Fibroblast of lung (primary cell): ENCODE measurements at regions not wholly inside any gene's neighbourhood (a gene's known extent, or its start where the extent isn't known, plus 50 kb on each side); places are given as distances from the start of the nearest gene placed in this dataset.

ENCODE experiments used
- DNase-seq, 2 donors: peaks; one replicate each; pipeline versions ENCODE4 v3.0.0 to v3.0.0-alpha.2; 2010; ENCODE audit warnings: low read depth in 2 of 2
- H2AFZ ChIP-seq: 2 replicates; pipeline ENCODE4 v1.5.1; 2012; ENCODE audit warnings: low read length, control low read depth, inconsistent platforms
- H3K27ac ChIP-seq: 2 replicates; pipeline ENCODE4 v1.5.1; 2011; ENCODE audit warnings: low read length, control low read depth; ENCODE audit not compliant: insufficient read depth
- H3K27me3 ChIP-seq: 2 replicates; pipeline ENCODE4 v1.5.1; 2011; ENCODE audit warnings: mild to moderate bottlenecking, low read length; ENCODE audit not compliant: control insufficient read depth, insufficient read depth
- H3K36me3 ChIP-seq: 2 replicates; pipeline ENCODE4 v1.5.1; 2011; ENCODE audit warnings: low read length; ENCODE audit not compliant: control insufficient read depth, insufficient read depth
- H3K4me1 ChIP-seq: 2 replicates; pipeline ENCODE4 v1.5.1; 2011; ENCODE audit warnings: low read length; ENCODE audit not compliant: control insufficient read depth, insufficient read depth; ENCODE audit errors: extremely low read depth
- H3K4me2 ChIP-seq: 2 replicates; pipeline ENCODE4 v1.5.1; 2011; ENCODE audit warnings: low read length, control low read depth; ENCODE audit not compliant: insufficient read depth; ENCODE audit errors: extremely low read depth
- H3K4me3 ChIP-seq, 4 experiments: fragments of 200-600 bp in 1 of 4; sonication (generic) in 1 of 4; replicated peaks in 1 of 4; 2 replicates each; pipeline ENCODE4 v1.5.1; 2011 to 2016; ENCODE audit warnings: low read length in 4 of 4, low read depth in 3 of 4, mild to moderate bottlenecking in 3 of 4, control low read depth in 2 of 4, inconsistent platforms in 1 of 4, mixed read lengths in 1 of 4; ENCODE audit not compliant: insufficient read depth in 1 of 4; ENCODE audit errors: control extremely low read depth in 1 of 4
- H3K79me2 ChIP-seq: 2 replicates; pipeline ENCODE4 v1.5.1; 2012; ENCODE audit warnings: mild to moderate bottlenecking, low read length, inconsistent platforms; ENCODE audit not compliant: control insufficient read depth, insufficient read depth
- H3K9ac ChIP-seq: 2 replicates; pipeline ENCODE4 v1.5.1; 2011; ENCODE audit warnings: mild to moderate bottlenecking, low read length, control low read depth; ENCODE audit not compliant: insufficient read depth
- H3K9me3 ChIP-seq: 2 replicates; pipeline ENCODE4 v1.5.1; 2012; ENCODE audit warnings: low read depth, low read length; ENCODE audit not compliant: control insufficient read depth, insufficient read depth
- H4K20me1 ChIP-seq: 2 replicates; pipeline ENCODE4 v1.5.1; 2011; ENCODE audit warnings: low read length; ENCODE audit not compliant: control insufficient read depth, insufficient read depth; ENCODE audit errors: extremely low read depth
- EZH2 ChIP-seq: IDR thresholded peaks from 2 replicates; pipeline ENCODE4 v1.5.1; 2012; ENCODE audit warnings: low read length, control low read depth, mild to moderate bottlenecking; ENCODE audit errors: missing control alignments
- TF ChIP-seq, protein P1 (sequence below), 2 donors: IDR thresholded peaks in 1 of 2; conservative IDR thresholded peaks in 1 of 2; 1 replicate in 1 of 2; 2 replicates in 1 of 2; pipeline ENCODE4 v1.5.1; 2011 to 2012; ENCODE audit warnings: low read length in 2 of 2, control low read depth in 1 of 2, inconsistent platforms in 1 of 2, low read depth in 1 of 2, mild to moderate bottlenecking in 1 of 2

DNA sequence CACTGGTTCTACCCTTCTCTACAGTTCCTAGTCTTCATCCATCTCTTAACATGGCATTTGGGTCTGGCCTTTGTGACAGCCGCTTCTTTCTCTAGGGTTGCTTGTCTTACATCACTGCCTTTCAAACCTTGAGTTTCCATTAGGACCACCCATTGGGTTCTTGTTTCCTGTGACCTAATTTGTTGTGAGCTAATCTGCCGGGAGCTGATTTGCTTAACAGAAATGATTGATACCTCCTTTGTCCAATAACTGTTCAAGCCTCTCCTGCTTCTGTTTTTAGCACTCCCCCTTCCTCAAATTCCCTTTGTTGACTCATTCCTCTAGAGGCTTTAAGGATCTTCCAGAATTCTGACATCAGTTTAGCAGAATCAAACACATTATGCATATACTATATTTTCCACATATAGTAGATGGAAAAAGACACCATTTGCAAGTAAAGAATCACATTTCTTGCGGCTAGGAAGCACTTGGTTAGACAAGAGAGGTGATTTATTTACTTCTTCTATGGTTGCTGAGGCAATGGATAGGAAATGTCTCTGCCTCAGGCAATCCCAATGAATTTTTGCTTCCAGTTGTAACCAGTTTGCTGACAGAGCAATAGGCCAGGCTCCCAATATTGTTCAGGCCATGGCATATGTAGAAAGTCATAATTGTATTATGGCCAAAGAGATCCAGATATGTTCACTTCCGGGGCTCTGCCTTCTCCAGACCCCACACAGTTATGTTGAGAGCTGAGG, 130.7 kb downstream of the SNX19 start:
- Histone ChIP-seq H3K9ac (no peak overlapping the region), H3K36me3 (no peaks in the 10 kb centered on the region), H3K27me3 (no peaks in the 10 kb centered on the region), H3K9me3 (no peaks in the 10 kb centered on the region), H2AFZ (no peak overlapping the region), H3K4me3 (no peak overlapping the region), H3K27ac (no peak overlapping the region), H4K20me1 (no peaks in the 10 kb centered on the region), H3K4me1 (peaks cover 20% of the 10 kb centered on the region), H3K4me2 (no peak overlapping the region), H3K79me2 (no peaks in the 10 kb centered on the region)
- DNase-seq = peak; percentile 75 to 82
- TF ChIP-seq, protein P1, sequence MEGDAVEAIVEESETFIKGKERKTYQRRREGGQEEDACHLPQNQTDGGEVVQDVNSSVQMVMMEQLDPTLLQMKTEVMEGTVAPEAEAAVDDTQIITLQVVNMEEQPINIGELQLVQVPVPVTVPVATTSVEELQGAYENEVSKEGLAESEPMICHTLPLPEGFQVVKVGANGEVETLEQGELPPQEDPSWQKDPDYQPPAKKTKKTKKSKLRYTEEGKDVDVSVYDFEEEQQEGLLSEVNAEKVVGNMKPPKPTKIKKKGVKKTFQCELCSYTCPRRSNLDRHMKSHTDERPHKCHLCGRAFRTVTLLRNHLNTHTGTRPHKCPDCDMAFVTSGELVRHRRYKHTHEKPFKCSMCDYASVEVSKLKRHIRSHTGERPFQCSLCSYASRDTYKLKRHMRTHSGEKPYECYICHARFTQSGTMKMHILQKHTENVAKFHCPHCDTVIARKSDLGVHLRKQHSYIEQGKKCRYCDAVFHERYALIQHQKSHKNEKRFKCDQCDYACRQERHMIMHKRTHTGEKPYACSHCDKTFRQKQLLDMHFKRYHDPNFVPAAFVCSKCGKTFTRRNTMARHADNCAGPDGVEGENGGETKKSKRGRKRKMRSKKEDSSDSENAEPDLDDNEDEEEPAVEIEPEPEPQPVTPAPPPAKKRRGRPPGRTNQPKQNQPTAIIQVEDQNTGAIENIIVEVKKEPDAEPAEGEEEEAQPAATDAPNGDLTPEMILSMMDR (conservative IDR thresholded peaks at IDR 0.05 in 1 of 2, IDR thresholded peaks at IDR 0.05 in 1 of 2; ENCODE audit: low read depth in 1 of 2, low read length in 2 of 2) = no peak
- no peak for TF ChIP-seq EZH2

DNA sequence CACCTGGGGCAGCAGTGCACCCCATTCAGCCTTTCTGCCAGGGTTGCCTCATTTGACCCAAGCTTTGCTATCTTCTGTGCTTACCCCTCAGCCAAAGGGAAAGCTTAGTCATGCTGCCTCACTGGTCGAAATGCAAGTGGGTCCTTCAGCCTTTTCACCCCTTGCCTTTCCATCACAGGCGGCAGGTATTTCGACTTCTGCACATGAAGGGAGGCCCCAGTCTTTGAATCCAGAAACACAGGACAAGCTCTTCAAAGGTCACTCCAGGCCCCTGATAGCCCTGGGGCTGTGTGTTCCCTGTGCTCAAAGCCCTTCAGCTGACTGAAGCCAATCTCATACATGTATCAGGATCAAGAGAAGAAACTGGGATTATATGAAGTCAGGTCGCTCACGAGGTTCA, 129.7 kb downstream of the SNX19 start:
- Histone ChIP-seq H3K4me1 (peaks cover 17% of the 10 kb centered on the region), H3K9me3 (no peaks in the 10 kb centered on the region), H3K27me3 (no peaks in the 10 kb centered on the region), H3K79me2 (no peaks in the 10 kb centered on the region), H3K4me3 (no peak overlapping the region), H3K36me3 (no peaks in the 10 kb centered on the region), H4K20me1 (no peaks in the 10 kb centered on the region), H3K27ac (no peak overlapping the region), H3K9ac (no peak overlapping the region), H3K4me2 (no peak overlapping the region), H2AFZ (no peak overlapping the region)
- TF ChIP-seq, protein P1 (conservative IDR thresholded peaks at IDR 0.05 in 1 of 2, IDR thresholded peaks at IDR 0.05 in 1 of 2; ENCODE audit: low read depth in 1 of 2, low read length in 2 of 2) = no peak
- no peak for TF ChIP-seq EZH2
- no peak for DNase-seq

GRCh38 chr11:130787092-130787616, 129.1 kb downstream of the SNX19 start:
- peak; percentile 35 to 57 for DNase-seq
- TF ChIP-seq EZH2 = no peak
- TF ChIP-seq, protein P1 (conservative IDR thresholded peaks at IDR 0.05 in 1 of 2, IDR thresholded peaks at IDR 0.05 in 1 of 2; ENCODE audit: low read depth in 1 of 2, low read length in 2 of 2) = no peak
- Histone ChIP-seq H3K36me3 (no peaks in the 10 kb centered on the region), H3K4me1 (peaks cover 13% of the 10 kb centered on the region), H3K9ac (no peak overlapping the region), H3K27ac (no peak overlapping the region), H3K4me2 (no peak overlapping the region), H2AFZ (no peak overlapping the region), H3K79me2 (no peaks in the 10 kb centered on the region), H4K20me1 (no peaks in the 10 kb centered on the region), H3K9me3 (no peaks in the 10 kb centered on the region), H3K4me3 (no peak overlapping the region), H3K27me3 (no peaks in the 10 kb centered on the region)
